GM19455 (cell line): ENCODE measurements at regions not wholly inside any gene's neighbourhood (a gene's known extent, or its start where the extent isn't known, plus 50 kb on each side); places are given as distances from the start of the nearest gene placed in this dataset.

ENCODE experiments used
- ATAC-seq: cut with Tn5 transposase; IDR thresholded peaks from one replicate; pipeline ENCODE4 v1.9.1; 2021; ENCODE audit not compliant: unreplicated experiment

GRCh38 chr2:212873256-212873655 is 278.2 kb downstream of the IKZF2 start:
- ATAC-seq = no peak

- ATAC-seq = no peak
These were observed 279.8 kb downstream of the IKZF2 start for GRCh38 chr2:212871597-212871996.

- no peak for ATAC-seq
These were observed 287.2 kb downstream of the IKZF2 start for GRCh38 chr2:212864186-212864585.

- ATAC-seq = no peak
These were observed 288.2 kb downstream of the IKZF2 start for GRCh38 chr2:212863185-212863588.

- ATAC-seq = no peak
These were observed 292.9 kb downstream of the IKZF2 start for GRCh38 chr2:212858496-212858895.

- ATAC-seq = no peak
These were observed 296.6 kb downstream of the IKZF2 start for GRCh38 chr2:212854771-212855170.

GRCh38 chr2:212854116-212854515 is 297.3 kb downstream of the IKZF2 start:
- no peak for ATAC-seq

- ATAC-seq = no peak
These were observed 305.5 kb downstream of the IKZF2 start for GRCh38 chr2:212845941-212846340.

- no peak for ATAC-seq
These were observed 305.0 kb upstream of the ERBB4 start for GRCh38 chr2:212843409-212844199.

- ATAC-seq = no peak
These were observed 304.1 kb upstream of the ERBB4 start for GRCh38 chr2:212842544-212843185.

GRCh38 chr2:212841460-212841859 is 302.9 kb upstream of the ERBB4 start:
- no peak for ATAC-seq

- no peak for ATAC-seq
These were observed 293.9 kb upstream of the ERBB4 start for GRCh38 chr2:212832211-212833195.

- ATAC-seq = no peak
These were observed 293.1 kb upstream of the ERBB4 start for GRCh38 chr2:212831671-212832199.

GRCh38 chr2:212816267-212816666 is 277.7 kb upstream of the ERBB4 start:
- ATAC-seq = no peak

- ATAC-seq = no peak
These were observed 276.9 kb upstream of the ERBB4 start for GRCh38 chr2:212815453-212815852.

GRCh38 chr2:212814941-212815340 is 276.3 kb upstream of the ERBB4 start:
- ATAC-seq = no peak

GRCh38 chr2:212811921-212812320 is 273.3 kb upstream of the ERBB4 start:
- ATAC-seq = no peak

- ATAC-seq = no peak
These were observed 272.6 kb upstream of the ERBB4 start for GRCh38 chr2:212811036-212811805.

GRCh38 chr2:212797484-212798205 is 259.0 kb upstream of the ERBB4 start:
- no peak for ATAC-seq

GRCh38 chr2:212794471-212794870 is 255.9 kb upstream of the ERBB4 start:
- no peak for ATAC-seq
